Esophagus (tissue), 2 donors: ENCODE measurements at regions not wholly inside any gene's neighbourhood (a gene's known extent, or its start where the extent isn't known, plus 50 kb on each side); places are given as distances from the start of the nearest gene placed in this dataset.

Experiments used
- H3K27ac ChIP-seq, 2 donors: one replicate each; pipeline ENCODE4 v1.5.1; 2013; ENCODE audit warnings: low read depth in 2 of 2, mild to moderate bottlenecking in 2 of 2, inconsistent platforms in 1 of 2, low read length in 1 of 2, moderate library complexity in 1 of 2
- H3K27me3 ChIP-seq, 2 donors: one replicate each; pipeline ENCODE4 v1.6.1; 2013; ENCODE audit warnings: low read length in 2 of 2, control low read depth in 1 of 2, mild to moderate bottlenecking in 1 of 2; ENCODE audit not compliant: insufficient read depth in 2 of 2, control insufficient read depth in 1 of 2
- H3K36me3 ChIP-seq, 2 donors: one replicate each; pipeline ENCODE4 v1.6.1; 2013; ENCODE audit warnings: low read length in 1 of 2; ENCODE audit not compliant: control insufficient read depth in 2 of 2, insufficient read depth in 2 of 2
- H3K4me1 ChIP-seq, 2 donors: one replicate each; pipeline ENCODE4 v1.6.1; 2013; ENCODE audit warnings: low read length in 1 of 2; ENCODE audit not compliant: control insufficient read depth in 2 of 2, insufficient read depth in 2 of 2
- H3K4me3 ChIP-seq, 2 donors: one replicate each; pipeline ENCODE4 v1.5.1; 2013; ENCODE audit warnings: low read length in 2 of 2, mild to moderate bottlenecking in 2 of 2, low read depth in 1 of 2, moderate library complexity in 1 of 2
- H3K9me3 ChIP-seq, 2 donors: one replicate each; pipeline ENCODE4 v1.6.1; 2013; ENCODE audit warnings: mild to moderate bottlenecking in 2 of 2, low read depth in 1 of 2, low read length in 1 of 2, moderate library complexity in 1 of 2; ENCODE audit not compliant: control insufficient read depth in 2 of 2, insufficient read depth in 1 of 2
- WGBS, 2 donors: extraction: QIAGEN DNeasy Blood & Tissue Kit; methylation state at CpG; one replicate each; pipeline ENCODE4 v1.1.7; 2013; 5-methylcytosine and 5-hydroxymethylcytosine counted together
- donor health status: healthy with polysubstance abuse.
- donor health status: Bipolar disorder and iron deficiency.

DNA sequence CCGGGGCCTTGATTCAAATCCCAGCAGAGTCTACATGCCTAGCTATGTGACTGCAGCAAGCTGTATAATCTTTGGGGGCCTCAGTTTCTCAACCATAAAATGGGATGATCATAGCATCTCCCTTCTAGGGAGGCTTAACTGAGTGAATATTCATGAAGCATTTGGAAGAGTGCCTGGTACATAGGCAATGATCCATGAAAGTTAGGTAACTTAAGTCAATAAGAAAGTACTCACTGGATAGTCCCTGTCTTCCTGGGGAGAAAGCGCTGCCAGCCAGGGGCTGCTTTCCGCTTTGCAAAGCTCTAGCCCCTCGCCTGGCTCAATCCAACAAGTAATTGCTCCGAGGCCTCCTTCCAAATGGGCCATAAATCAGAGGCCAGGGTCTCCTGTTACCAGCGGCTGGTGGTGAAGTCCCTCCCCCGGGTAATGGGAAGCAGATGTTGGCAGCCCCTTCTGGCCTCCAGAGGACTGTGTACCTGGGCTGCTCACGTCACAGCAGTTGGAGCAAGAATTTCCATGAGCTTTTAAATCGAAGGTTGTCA is 521.9 kb upstream of the PROK2 start:
- H3K4me3 ChIP-seq, result no peak overlapping the region
- H3K27me3 ChIP-seq, result no peaks in the 10 kb centered on the region
- no peaks in the 10 kb centered on the region for H3K36me3 ChIP-seq
- peaks cover 0 to 7% of the 10 kb centered on the region in 2 donors for H3K4me1 ChIP-seq
- no peaks in the 10 kb centered on the region for H3K9me3 ChIP-seq
- no peak overlapping the region for H3K27ac ChIP-seq
- WGBS, 2 donors, result 45 to 64% methylated on average over 9 of the region's 9 CpGs

GRCh38 chr3:72303926-72304325 is 519.0 kb upstream of the PROK2 start:
- WGBS, 2 donors, result 30 to 31% methylated on average over 7 of the region's 7 CpGs
- H3K4me1 ChIP-seq, result peaks cover 0 to 3% of the 10 kb centered on the region in 2 donors
- H3K36me3 ChIP-seq, result no peaks in the 10 kb centered on the region
- H3K4me3 ChIP-seq, result no peak overlapping the region
- no peaks in the 10 kb centered on the region for H3K27me3 ChIP-seq
- H3K27ac ChIP-seq, result no peak overlapping the region
- no peaks in the 10 kb centered on the region for H3K9me3 ChIP-seq

- peaks cover 2 to 7% of the 10 kb centered on the region in 2 donors for H3K4me1 ChIP-seq
Observed at GRCh38 chr3:72301779-72302178, 516.8 kb upstream of the PROK2 start.

DNA sequence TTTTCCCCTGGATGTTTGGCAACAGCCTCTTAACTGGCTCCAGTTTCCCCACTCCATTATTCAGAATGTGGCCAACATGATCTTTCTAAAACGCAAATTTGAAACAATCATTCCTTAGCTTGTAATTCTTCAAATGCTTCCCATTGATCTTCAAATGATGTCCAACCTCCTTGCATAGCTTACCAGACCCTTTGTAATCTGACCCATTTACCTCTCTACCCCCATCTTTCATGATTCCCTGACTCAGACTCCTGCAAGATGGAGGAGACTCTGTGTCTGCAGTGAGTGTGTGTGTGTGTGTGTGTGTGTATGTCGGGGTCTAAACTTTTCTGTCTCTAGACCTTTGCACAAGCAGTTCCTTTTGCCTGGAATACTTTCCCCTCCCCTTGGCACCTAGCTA is 515.7 kb upstream of the PROK2 start:
- 70 to 88% methylated on average over 2 of the region's 2 CpGs for WGBS, 2 donors
- Histone ChIP-seq H3K9me3 (no peaks in the 10 kb centered on the region), H3K4me3 (no peak overlapping the region), H3K4me1 (peaks cover 2 to 7% of the 10 kb centered on the region in 2 donors), H3K27me3 (no peaks in the 10 kb centered on the region), H3K27ac (no peak overlapping the region), H3K36me3 (no peaks in the 10 kb centered on the region)

More at GRCh38 chr3:72301779-72302178, 516.8 kb upstream of the PROK2 start:
- Histone ChIP-seq H3K27ac (no peak overlapping the region), H3K9me3 (no peaks in the 10 kb centered on the region), H3K36me3 (no peaks in the 10 kb centered on the region), H3K4me3 (no peak overlapping the region), H3K27me3 (no peaks in the 10 kb centered on the region)
- WGBS, 2 donors, result 53 to 58% methylated on average over 8 of the region's 8 CpGs

DNA sequence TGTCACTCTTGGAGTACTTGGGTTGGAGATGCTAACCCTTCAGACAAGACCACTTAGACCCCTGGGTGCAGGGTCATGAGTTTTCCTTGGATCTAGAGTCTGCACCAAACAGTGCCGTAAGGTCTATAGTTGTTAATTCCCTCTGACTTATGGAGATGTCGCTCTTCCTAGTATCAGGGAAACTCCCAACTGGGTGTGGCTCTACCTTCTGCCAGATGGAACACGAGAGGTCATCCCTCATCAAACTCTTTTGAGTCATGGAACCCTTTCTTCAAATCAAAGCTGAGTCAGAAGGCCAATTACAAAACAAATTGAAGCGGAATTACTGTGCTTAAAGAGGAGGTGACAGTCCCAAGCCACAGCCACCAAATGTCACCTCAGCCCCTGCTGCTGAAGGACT is 514.9 kb upstream of the PROK2 start:
- Histone ChIP-seq H3K27me3 (no peaks in the 10 kb centered on the region), H3K4me3 (no peak overlapping the region), H3K9me3 (no peaks in the 10 kb centered on the region), H3K27ac (peak overlapping the region in 1 of 2 donors; percentile 17), H3K36me3 (no peaks in the 10 kb centered on the region), H3K4me1 (peaks cover 2 to 7% of the 10 kb centered on the region in 2 donors)
- 56 to 62% methylated on average over 4 of the region's 4 CpGs for WGBS, 2 donors

DNA sequence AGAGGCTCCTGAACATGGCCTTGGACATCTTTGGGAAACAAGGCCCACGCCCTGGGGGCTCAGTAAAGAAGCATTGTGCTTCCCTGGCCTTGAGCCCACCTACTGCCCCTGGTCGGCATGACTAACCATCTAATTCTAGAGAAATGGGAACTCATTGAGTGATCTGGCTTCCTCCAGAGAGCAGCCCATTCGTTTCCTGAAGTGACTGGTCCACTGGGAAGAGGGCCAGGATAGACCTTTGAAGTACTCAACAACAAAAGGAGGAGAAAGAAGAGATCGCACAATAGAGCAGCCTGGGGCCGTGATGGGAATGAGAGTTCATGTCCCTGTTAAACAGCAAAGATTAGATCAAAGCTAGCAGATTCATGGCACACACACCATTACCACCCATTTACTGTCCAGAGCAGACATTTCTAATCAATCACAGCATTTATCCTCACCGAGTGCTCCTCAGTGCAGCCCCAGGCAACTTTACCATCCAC is 514.4 kb upstream of the PROK2 start:
- Histone ChIP-seq H3K27me3 (no peaks in the 10 kb centered on the region), H3K36me3 (no peaks in the 10 kb centered on the region), H3K27ac (peak overlapping the region in 1 of 2 donors; percentile 17), H3K4me1 (peaks cover 2 to 7% of the 10 kb centered on the region in 2 donors), H3K9me3 (no peaks in the 10 kb centered on the region), H3K4me3 (no peak overlapping the region)
- 34 to 52% methylated on average over 6 of the region's 6 CpGs for WGBS, 2 donors

- H3K4me1 ChIP-seq, result peaks cover 2 to 7% of the 10 kb centered on the region in 2 donors
- no peaks in the 10 kb centered on the region for H3K27me3 ChIP-seq
- H3K27ac ChIP-seq, result peak overlapping the region; percentile 9 to 73
- no peaks in the 10 kb centered on the region for H3K9me3 ChIP-seq
- H3K36me3 ChIP-seq, result no peaks in the 10 kb centered on the region
- no peak overlapping the region for H3K4me3 ChIP-seq
- WGBS, 2 donors, result 38 to 48% methylated on average over 8 of the region's 8 CpGs
Observed at GRCh38 chr3:72298201-72299152, 513.5 kb upstream of the PROK2 start.

GRCh38 chr3:72297481-72297880 is 512.5 kb upstream of the PROK2 start:
- WGBS, 2 donors, result 71 to 78% methylated on average over 1 of the region's 1 CpG
- Histone ChIP-seq H3K9me3 (no peaks in the 10 kb centered on the region), H3K4me1 (peaks cover 2 to 7% of the 10 kb centered on the region in 2 donors), H3K27me3 (no peaks in the 10 kb centered on the region), H3K27ac (no peak overlapping the region), H3K4me3 (no peak overlapping the region), H3K36me3 (no peaks in the 10 kb centered on the region)

DNA sequence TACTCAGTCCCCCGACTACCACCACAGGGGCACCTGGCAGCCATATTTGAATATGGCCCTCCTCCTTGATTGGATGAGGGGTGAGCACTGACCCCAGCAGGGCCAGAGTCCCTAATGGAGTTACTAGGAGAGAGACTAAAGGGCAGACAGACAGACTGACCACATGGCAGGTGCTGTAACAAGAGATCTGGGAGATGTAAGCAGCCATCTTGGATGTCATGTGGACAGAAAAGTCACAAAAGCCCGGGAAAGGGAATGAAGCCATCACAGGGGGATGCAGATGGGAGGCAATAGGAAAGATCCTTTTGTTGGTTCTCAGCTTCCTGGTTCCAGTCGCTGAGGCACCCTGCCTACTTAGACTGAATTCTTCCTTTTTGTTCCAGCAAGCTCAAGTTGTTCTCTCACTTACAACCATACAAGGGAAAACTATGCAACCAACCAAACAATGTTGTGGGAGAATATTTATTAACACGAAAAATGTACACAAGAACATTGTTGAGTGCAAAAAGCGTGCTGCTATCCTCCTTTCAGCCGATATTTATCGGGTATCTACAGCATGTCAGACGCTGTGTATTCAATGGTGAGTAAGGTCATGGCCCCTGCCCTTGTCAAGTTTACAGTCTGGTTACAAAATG is 511.6 kb upstream of the PROK2 start:
- 74 to 76% methylated on average over 8 of the region's 8 CpGs for WGBS, 2 donors
- Histone ChIP-seq H3K27me3 (no peaks in the 10 kb centered on the region), H3K27ac (peak overlapping the region; percentile 40 to 60), H3K36me3 (no peaks in the 10 kb centered on the region), H3K4me1 (peaks cover 2 to 7% of the 10 kb centered on the region in 2 donors), H3K9me3 (no peaks in the 10 kb centered on the region), H3K4me3 (no peak overlapping the region)
